ENCODE measurements at regions not wholly inside any gene's neighbourhood (a gene's known extent, or its start where the extent isn't known, plus 50 kb on each side); places are given as distances from the start of the nearest gene placed in this dataset.

DNA sequence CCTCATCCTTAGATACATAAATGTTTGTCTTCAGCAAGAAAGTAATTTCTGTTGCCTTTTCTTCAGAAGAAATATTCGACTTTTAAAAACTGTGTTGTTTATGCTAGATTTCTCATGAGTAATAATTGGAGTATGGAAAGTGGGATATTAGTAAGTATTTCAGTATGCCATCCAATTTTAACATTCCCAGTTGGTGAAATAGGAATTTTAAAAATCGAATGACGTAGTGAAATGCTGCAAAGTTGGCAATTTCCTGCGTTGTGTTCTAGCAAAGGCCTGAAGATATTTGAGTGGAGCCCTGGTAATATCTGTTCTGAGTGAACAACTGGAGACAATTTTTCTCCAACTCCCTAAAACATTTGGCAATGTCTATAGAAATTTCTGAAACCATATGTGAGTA is 190.1 kb downstream of the ZNF330 start:
- in situ Hi-C loops (cut with MboI; ENCODE audit: low sequenced_read_pairs in 4 of 4) = no loop called here
- DNase-seq = no peak
- TF ChIP-seq POLR2A (IDR thresholded peaks at IDR 0.05) = no peak

DNA sequence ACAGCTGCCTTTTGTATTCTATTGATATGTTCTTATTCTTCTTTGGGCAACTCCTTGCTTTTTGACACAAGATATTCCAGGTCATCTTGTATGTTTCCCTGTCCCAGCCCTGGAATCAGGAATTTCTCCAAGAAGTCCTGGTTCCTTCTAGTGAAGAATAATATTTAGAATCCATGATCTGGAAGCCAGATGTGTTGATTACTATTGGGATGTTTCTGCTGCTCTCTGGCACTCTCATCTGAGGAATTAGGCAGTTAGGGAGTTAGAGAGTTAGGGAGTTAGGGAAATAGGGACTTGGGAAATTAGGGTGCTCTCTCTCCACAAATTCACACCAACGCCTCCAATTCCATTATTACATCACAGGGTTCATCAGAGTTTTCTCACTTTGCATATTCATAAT is 191.2 kb downstream of the ZNF330 start:
- intact Hi-C loops (cut with DNase I; ENCODE audit: low total_unique reads) = no loop called here
- Histone ChIP-seq H3K4me3 (no peak overlapping the region), H3K9me3 (no peaks in the 10 kb centered on the region), H3K27ac (no peak overlapping the region), H3K27me3 (no peaks in the 10 kb centered on the region), H3K36me3 (no peaks in the 10 kb centered on the region), H3K4me1 (no peaks in the 10 kb centered on the region)
- in situ Hi-C loops (cut with MboI; ENCODE audit: low sequenced_read_pairs in 4 of 4) = no loop called here
- ATAC-seq (no peak), DNase-seq (no peak)
- no peak for TF ChIP-seq POLR2A (IDR thresholded peaks at IDR 0.05)
- TF ChIP-seq, protein P1, sequence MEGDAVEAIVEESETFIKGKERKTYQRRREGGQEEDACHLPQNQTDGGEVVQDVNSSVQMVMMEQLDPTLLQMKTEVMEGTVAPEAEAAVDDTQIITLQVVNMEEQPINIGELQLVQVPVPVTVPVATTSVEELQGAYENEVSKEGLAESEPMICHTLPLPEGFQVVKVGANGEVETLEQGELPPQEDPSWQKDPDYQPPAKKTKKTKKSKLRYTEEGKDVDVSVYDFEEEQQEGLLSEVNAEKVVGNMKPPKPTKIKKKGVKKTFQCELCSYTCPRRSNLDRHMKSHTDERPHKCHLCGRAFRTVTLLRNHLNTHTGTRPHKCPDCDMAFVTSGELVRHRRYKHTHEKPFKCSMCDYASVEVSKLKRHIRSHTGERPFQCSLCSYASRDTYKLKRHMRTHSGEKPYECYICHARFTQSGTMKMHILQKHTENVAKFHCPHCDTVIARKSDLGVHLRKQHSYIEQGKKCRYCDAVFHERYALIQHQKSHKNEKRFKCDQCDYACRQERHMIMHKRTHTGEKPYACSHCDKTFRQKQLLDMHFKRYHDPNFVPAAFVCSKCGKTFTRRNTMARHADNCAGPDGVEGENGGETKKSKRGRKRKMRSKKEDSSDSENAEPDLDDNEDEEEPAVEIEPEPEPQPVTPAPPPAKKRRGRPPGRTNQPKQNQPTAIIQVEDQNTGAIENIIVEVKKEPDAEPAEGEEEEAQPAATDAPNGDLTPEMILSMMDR (IDR thresholded peaks at IDR 0.05 in 4 of 5, conservative IDR thresholded peaks at IDR 0.05 in 1 of 5) = no peak

More for the DNA sequence above, 190.1 kb downstream of the ZNF330 start:
- intact Hi-C loops (cut with DNase I; ENCODE audit: low total_unique reads) = no loop called here
- no peaks in the 10 kb centered on the region for H3K9me3 ChIP-seq
- H3K36me3 ChIP-seq = no peaks in the 10 kb centered on the region
- H3K4me3 ChIP-seq = no peak overlapping the region
- no peaks in the 10 kb centered on the region for H3K4me1 ChIP-seq
- no peaks in the 10 kb centered on the region for H3K27me3 ChIP-seq
- ATAC-seq = no peak
- H3K27ac ChIP-seq = no peak overlapping the region

DNA sequence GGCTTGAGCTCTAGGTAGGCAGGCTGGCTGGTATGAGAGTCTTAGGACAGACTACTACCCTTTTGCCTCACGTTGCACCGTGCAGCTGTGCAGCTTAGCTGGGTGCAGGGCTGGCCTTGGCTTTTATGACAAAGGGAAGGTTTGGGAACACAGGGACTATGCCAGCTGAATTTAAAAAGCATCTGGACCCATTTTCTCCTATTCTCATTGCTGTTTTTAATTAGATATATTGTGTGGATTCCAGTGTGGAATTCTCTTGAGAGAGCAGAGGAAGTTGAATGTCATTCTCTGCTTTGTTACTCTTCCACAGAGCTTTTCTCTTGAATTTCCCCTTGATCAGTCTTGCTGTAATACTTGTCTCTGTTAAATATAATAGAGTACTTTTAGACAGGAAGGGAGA is 192.7 kb downstream of the ZNF330 start:
- ATAC-seq = no peak
- in situ Hi-C loops (cut with MboI; ENCODE audit: low sequenced_read_pairs in 4 of 4) = no loop called here
- Histone ChIP-seq H3K4me1 (no peaks in the 10 kb centered on the region), H3K36me3 (no peaks in the 10 kb centered on the region), H3K9me3 (no peaks in the 10 kb centered on the region), H3K27ac (no peak overlapping the region), H3K27me3 (no peaks in the 10 kb centered on the region), H3K4me3 (no peak overlapping the region)
- TF ChIP-seq POLR2A (IDR thresholded peaks at IDR 0.05) = no peak
- TF ChIP-seq, protein P1 (IDR thresholded peaks at IDR 0.05 in 4 of 5, conservative IDR thresholded peaks at IDR 0.05 in 1 of 5) = no peak
- intact Hi-C loops (cut with DNase I; ENCODE audit: low total_unique reads) = no loop called here
- no peak for DNase-seq

DNA sequence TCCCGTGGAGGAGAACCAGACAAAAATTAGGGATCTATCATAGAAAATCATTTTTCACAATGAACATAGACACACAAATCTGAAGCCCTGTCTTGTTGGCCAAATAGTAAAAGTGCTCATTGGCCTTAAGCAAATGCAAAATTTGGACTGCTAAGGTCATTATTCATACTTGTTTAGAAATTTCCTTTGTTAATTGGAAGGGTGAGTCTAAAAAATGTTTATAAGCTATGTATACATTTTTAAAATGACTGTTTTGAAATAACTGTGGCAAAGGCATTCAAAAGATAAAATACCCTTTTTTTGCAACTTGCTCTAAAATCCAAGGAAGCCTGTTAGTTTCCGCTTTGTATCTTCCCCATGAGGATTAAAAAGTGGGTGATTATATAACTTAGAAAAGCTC is 195.0 kb downstream of the ZNF330 start:
- in situ Hi-C loops (cut with MboI; ENCODE audit: low sequenced_read_pairs in 4 of 4) = no loop called here
- intact Hi-C loops (cut with DNase I; ENCODE audit: low total_unique reads) = no loop called here
- TF ChIP-seq, protein P1 (IDR thresholded peaks at IDR 0.05 in 4 of 5, conservative IDR thresholded peaks at IDR 0.05 in 1 of 5) = no peak
- no peak for TF ChIP-seq POLR2A (IDR thresholded peaks at IDR 0.05)
- ATAC-seq (no peak), DNase-seq (no peak)
- Histone ChIP-seq H3K9me3 (no peaks in the 10 kb centered on the region), H3K4me1 (no peaks in the 10 kb centered on the region), H3K27ac (no peak overlapping the region), H3K27me3 (no peaks in the 10 kb centered on the region), H3K4me3 (no peak overlapping the region), H3K36me3 (no peaks in the 10 kb centered on the region)

DNA sequence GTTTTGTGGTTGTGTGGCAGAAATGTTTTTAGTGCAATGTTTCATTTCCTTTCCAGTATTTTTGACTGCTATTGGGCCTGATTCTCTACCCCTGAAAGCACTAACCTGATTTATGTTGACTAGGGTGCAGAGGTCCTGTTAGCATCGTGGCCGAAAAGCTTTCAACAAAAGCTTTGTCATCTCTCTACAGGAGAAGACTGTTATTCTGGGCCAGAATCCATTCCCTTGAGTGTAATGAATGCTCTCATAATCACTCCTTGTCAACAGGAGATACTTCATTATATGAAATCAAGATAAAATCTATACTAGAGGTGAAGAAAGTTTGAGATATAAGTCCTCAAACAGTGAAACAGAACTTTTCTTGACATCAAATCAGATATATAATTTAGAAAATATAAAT is 195.5 kb downstream of the ZNF330 start:
- Histone ChIP-seq H3K36me3 (no peaks in the 10 kb centered on the region), H3K27ac (no peak overlapping the region), H3K4me3 (no peak overlapping the region), H3K27me3 (no peaks in the 10 kb centered on the region), H3K4me1 (no peaks in the 10 kb centered on the region), H3K9me3 (no peaks in the 10 kb centered on the region)
- TF ChIP-seq POLR2A (IDR thresholded peaks at IDR 0.05) = no peak
- TF ChIP-seq, protein P1 (IDR thresholded peaks at IDR 0.05 in 4 of 5, conservative IDR thresholded peaks at IDR 0.05 in 1 of 5) = no peak
- ATAC-seq = no peak
- no peak for DNase-seq
- intact Hi-C loops (cut with DNase I; ENCODE audit: low total_unique reads) (no loop called here), in situ Hi-C loops (cut with MboI; ENCODE audit: low sequenced_read_pairs in 4 of 4) (no loop called here)
